GM19452 (cell line): ENCODE measurements at regions not wholly inside any gene's neighbourhood (a gene's known extent, or its start where the extent isn't known, plus 50 kb on each side); places are given as distances from the start of the nearest gene placed in this dataset.
"Not testable (repeated sequence)": the region's sequence is repeated elsewhere in the genome, so short reads cannot be mapped to it uniquely, and the experiment has no call there.

Experiments
- ATAC-seq: cut with Tn5 transposase; IDR thresholded peaks from one replicate; pipeline ENCODE4 v1.9.1; 2021; ENCODE audit not compliant: unreplicated experiment

DNA sequence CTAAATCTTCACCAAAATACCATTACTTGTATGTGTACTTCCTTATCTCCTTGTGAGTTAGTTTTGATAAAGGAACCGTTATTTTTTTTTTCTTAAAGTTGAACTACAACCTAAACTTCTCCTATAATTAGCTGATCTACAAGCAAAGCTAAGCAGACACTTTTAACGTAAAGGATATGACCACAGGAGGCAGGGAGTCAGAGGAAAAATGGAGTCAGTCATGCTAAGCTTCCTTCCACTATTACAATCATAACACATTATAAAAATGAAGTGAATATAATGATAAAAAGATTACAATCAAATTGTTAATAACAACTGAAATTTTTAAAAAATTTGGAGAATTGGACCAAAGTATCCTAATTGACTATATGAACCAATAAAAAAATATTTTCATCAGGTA is 892.6 kb downstream of the KCNT2 start:
- ATAC-seq, result no peak

DNA sequence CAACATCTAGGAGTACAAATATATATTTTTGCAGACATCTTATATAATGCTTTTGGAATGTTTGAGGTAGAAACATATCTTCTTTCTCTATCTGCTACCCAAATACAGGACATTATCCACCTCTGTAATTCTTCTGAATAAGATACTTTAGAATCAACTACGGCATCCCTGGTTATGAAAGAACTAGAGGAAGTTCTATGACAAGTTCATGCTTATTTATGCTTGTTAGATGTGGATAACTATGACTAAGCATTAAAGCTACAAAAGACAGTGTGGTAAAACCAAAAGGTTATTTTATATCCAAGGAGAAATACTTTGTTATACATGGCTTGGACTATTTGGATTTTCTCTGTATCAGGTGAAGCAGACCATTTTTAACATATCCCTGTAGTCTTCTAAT is 894.0 kb downstream of the KCNT2 start:
- ATAC-seq, result no peak

DNA sequence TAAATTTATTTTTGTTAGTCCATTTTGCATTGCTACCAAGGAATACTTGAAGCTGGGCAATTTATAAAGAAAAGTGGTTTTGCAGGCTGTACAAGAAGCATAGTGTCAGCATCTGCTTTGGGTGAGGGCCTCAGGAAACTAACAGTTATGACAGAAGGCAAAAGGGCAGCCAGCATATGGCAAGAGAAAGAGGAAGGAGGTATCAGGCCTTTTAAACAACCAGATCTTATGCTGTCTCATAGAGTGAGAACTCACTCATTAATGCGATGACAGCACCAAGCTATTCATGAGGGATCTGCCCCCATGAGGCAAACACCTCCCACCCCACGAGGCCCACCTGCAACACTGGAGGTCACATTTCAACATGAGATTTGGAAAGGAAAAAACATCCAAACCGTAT is 898.4 kb downstream of the KCNT2 start:
- ATAC-seq, result no peak

DNA sequence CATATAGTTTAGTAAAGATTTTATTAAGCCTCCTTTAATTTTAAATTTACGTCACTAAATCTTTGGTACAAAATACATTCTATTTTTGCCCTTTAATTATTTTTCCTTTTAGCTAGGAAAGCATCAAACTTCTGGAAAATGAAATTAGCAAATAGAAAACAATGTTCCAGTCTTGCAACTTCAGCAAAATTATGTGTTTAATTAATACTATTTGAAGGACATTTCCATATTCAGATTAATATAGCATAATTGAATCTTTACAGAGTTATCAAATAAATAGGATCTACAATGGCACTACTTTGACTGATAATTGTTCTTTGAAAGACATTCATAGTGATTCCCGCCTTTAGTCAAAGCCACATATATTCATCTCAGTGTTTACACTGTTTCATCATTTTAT is 904.2 kb downstream of the KCNT2 start:
- ATAC-seq, result no peak

DNA sequence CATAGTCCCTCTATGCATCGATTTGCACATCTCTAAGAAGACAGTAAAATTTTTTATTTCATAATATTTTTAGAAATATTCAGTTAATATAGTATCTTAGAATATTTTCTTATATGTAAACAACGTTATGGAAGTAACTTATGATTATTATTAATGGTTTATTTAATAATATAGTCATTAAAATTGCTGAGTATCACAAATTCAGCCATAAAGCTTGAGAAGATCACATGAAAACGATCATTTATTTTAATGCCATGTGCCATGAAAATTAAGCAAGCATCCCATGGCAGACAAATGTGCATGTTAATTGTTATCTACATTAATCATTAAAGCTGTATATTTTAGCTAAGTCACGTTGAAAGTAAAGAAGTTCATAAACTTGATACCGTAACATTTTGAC is 907.1 kb downstream of the KCNT2 start:
- no peak for ATAC-seq

DNA sequence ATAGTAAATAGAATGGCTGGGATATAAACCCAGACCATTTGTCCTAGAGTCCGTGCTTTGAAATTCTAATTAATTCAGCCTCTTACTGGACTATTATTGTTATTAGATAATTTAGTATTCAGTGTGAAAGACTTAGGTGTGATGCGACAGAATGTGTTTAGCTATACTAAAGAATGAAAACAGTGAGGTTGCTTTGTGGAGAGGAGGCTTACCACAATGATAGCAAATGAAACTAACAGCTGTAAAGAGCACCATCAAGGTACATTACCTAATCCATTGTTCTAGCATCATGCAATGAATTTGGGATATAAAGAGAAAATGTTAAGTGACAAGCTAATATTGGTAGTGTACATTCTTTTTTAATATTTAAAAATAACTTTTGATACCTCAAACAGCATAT is 911.1 kb downstream of the KCNT2 start:
- ATAC-seq, result peak; percentile 90

DNA sequence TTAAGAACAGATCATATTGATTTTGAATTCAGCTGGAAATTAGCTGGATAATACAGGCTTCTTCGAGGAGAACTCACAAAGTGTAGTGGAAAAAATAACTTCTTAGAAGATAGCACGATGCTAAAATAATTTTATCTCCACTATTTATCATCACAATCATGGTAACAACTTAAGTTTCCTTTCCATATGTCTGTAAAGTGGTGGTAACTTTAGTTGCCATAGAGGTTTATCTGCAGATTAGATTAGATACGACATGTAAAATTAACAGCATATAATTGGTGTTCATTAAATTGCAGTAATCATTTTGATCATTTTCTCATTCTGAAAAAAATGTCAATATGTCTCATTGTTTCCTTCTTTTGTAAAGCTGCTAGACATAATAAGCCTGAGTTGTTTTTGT is 921.5 kb downstream of the KCNT2 start:
- no peak for ATAC-seq

DNA sequence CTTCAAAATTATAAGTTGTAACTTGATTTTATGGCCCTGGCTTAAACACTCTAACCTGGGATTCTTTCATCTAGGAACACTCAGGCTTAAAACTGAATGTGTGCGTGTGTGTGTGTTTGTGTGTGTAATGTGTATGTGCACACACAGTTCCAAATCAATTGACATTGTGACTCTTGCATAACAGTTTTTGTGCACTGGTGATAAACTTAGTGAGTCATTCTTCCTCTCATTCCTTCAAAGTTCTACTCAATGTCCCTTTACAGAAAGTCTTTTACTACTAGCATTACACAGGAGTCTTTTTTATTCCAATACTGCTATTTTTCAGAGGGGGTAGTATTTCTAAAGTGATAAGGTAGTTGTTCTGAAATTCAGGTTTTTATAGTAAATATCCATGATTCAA is 943.6 kb downstream of the KCNT2 start:
- no peak for ATAC-seq

DNA sequence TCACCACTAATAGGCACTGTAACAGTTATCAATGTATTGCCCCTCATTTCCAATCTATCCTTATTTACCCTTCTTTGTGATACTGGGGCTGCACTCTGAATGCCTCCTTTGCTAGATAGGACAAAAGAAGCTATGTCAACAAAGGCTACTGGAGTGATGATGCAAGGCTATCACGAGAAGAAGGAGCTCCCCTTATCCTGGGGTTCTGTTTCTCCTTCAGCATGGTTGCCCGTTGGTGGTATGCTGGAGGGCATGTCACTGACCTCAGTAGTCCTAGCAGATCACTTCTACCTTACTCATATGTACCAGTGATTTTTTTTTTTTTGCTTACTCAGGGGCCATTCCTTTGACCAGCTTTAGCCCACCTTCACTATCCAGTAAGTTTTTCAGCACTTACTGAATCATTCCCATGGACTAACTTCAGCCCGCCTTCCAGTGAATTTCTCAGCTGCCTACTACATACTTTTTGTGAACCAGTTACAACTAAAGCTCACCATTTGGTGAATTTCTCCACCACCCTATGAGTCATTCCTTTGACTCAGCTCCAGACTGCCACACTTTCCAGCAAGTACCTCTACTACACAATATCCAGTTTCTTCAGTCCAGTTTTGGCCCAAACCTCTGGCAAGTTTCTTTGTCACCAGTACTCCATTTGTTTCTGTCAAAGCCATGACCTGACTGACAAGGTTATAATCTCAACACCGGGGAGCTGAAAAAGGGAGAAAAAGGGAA is 944.5 kb downstream of the KCNT2 start:
- ATAC-seq, result no peak

DNA sequence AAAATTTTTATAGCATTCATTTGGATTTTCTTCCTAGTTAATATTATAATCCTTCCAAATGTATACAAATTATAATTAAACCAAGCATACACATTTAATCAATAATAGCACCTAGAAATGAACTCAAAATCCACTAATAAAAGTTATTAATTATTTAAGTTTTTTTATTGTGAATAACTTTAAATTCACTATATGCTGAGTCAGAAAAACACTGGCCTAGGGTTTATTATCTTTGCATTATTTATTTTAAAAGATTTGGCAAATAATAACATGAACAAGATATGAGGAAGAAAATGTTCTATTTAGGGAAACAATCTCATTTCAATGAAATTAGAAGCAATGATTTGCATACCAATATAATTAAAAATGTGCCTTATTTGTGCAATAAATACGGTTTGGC is 951.5 kb downstream of the KCNT2 start:
- ATAC-seq, result no peak

DNA sequence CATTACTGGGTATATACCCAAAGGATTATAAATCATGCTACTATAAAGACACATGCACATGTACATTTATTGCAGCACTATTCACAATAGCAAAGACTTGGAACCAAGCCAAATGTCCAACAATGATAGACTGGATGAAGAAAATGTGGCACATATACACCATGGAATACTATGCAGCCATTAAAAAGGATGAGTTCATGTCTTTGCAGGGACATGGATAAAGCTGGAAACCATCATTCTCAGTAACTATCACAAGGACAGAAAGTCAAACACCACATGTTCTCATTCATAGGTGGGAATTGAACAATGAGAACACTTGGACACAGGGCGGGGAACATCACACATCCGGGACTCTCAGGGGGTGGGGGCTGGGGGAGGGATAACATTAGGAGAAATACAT is 959.4 kb downstream of the KCNT2 start:
- ATAC-seq, result not testable (repeated sequence)

DNA sequence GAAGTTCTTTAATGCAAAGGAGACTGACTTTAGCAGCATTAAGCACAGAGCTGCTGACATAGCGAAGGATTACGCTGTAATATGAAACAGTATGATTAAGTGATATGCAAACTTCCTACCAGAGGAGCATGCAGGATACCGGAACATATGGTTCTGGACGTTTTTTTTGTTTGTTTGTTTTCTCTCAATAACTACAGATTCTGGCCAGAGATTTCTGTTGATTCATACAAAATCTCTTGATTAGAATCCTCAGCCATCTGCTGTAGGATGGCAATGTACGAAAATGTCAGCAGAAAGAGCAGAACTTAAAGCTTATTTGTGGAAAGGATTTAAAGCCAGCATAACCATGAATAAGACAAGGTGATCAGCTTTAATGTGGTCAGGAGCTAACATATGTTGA is 970.7 kb downstream of the KCNT2 start:
- no peak for ATAC-seq

DNA sequence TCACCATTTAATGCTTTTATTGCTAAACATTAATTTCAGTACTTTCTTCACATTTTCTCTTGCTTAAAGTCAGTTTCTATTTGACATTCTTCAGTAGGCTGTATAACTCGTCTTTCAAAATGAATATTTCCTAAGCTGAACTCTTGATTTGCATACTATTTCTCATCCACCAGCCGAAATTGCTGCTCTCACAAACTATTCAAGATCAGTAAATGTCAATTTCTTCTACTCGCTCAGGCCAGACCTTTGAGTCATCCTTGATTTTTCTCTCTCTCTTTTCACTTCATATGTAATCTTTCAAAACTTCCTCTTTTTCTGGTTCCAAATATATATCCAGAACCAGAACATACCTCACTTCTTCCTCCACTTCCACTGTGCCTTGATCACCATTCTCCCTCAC is 990.0 kb downstream of the KCNT2 start:
- no peak for ATAC-seq

DNA sequence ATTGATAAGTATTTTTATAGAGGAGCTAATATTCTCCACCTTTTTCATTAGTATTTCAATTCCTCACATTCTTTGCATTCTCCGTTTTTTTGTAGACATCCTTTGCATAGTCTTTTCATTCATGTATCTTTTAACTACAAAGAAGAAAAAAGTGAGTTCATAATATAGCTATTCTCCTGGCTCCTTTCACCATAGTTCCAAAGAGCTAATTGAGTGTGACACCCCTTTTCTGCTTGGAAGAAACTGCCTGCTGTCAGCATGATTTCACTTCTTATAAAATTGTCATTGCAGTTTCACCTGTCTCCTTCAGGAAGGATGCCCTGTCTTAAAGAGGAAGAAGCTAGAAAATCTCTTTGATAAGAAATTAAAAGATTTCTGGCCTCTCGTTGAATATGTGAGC is 991.1 kb downstream of the KCNT2 start:
- ATAC-seq, result no peak

DNA sequence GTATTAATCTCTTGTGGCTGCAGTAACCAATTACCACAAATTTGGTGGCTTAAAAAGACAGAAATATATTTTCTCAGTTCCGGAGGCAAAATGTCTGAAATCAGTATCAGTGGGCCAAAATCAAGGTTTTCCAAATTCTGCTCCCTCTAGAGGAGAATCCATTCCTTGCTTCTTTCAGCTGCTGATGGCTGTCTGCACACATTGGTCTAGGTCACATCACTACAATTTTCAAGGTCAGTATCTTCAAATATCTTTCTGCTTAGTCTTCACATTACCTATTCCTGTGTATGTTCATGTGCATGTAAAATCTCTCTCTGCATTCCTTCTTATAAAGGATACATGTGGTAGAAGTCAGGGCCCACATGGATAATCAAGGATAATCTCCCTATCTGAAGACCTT is 999.4 kb downstream of the KCNT2 start:
- no peak for ATAC-seq

DNA sequence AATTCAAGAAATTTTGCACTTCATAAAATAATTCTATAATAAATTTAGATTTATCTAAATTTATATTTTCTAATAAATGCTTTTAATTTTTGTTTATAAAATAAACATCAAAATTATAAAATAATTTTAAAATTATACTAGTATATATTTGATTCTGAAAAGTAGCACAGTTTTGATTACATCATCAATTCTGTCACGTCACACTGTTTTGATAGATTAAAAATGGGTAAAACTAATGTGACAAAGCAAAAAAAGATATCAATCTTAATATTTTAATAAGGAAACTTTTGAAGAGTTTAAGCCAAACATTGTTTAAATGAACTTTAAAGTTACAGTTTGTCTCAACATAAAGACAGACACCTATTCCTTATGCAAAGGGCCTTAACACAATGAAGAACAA is 1001.8 kb downstream of the KCNT2 start:
- ATAC-seq, result no peak

DNA sequence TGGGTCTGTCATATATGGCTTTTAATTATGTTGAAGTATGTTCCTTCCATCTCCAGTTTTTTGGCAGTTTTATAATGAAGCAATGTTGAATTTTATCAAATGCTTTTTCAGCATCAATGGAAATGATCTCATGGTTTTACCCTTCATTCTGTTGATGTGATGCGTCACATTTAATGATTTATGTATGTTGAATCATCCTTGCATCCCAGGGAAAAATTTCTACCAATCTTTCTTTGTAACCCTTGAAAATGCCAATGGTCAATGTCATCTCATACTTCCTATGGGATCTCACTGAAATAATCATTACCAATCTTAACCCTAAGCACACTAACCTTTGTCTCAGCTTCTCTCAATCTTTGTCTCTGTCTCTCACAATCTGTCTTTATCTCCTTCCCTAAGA is 1004.0 kb downstream of the KCNT2 start:
- no peak for ATAC-seq

DNA sequence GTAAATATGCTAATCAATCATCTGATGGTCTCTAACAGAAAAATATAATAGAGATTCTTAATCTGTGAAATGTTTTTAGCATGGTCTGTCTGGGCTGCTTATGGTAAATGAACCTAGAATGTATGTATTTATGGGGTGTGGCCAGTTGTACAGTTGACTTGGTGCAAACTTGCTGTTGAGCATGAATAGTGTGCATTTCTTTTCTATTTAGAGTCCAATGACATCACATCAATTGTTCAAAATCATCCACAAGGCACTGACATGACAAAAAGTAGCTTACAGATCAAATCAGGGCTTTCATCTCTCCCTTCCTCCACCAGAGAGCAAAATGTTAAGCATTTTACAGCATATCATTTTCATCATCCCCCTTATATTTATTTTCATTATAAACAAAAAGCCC is 1010.3 kb downstream of the KCNT2 start:
- no peak for ATAC-seq

DNA sequence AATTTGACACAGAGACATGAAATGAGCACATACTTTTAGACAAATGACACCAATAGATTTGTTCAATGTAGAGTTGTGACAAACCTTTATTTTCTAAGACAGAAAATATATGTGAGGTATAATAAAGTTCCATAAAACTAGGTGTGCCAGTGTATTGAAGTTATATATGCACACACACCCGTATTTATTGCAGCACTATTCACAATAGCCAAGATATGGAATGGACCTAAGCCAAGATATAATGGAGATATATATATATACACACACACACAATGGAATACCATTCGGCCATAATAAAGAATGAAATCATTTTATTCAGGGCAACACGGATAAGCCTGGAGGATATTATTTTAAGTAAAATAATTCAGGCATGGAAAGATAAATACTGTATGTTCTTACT is 1013.5 kb downstream of the KCNT2 start:
- ATAC-seq, result no peak

DNA sequence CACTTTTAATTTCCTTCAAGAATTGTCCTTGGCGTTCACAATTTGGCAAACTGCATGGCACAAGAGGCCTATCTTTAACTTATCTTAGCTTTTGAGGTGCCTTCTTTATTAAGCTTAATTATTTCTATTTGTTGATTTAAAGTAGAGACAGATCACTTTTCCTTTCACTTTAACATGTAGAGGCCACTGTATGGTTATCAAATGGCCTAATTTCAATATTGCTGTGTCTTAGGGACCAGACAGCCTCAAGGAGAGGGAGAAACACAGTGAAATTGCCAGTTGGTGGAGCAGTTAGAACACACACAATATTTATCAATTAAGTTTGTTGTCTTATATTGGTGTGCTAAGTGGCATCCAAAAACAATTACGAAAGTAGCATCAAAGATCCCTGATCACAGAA is 1013.9 kb downstream of the KCNT2 start:
- ATAC-seq, result no peak

DNA sequence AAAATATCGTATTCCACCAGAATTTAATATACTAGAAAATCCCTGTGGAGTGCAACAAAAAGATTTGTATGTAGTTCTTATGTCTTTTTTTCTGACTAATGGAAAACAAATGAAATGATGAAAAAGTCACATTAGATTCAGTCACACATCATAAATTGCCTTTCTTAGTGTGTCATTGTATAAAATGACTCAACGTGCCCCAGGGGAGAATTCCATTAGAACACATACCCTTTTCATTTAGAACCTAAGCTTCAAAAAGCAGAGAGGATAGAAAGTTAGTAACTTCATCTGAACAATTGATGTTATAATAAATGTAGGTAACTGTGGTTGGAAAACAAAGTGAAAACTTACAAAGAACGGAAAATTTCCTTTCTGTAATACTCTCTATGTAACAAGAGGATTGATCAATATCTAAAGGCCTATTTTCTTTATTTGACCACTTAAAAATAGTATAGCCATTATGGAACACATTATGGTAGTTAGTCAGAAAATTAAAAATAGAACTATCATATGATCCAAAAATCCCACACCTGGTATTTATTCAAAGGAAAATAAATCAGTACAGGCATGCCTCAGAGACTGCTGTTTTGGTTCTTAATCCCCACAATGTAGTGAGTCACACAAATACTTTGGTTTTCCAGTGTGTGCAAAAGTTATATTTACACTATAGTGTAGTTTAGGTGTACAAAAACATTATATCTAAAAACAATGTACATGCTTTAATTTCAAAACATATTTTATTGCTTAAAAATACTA is 1016.1 kb downstream of the KCNT2 start:
- no peak for ATAC-seq

DNA sequence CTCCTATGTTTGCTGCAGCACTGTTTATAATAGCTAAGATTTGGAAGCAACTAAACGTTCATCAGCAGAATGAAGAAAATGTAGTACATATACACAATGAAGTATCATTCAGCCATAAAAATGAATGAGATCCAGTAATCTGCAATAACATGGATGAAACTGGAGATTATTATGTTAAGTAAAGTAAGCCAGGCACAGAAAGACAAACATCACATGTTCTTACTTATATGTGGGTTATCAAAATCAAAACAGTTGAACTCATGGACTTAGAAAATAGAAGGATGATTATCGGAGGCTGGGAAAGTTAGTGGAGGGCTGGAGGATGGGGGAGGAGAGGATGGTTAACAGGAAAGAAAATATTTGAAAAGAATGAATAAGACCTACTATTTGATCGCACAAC is 1017.6 kb downstream of the KCNT2 start:
- no peak for ATAC-seq
